HG02623 (cell line): ENCODE measurements at regions not wholly inside any gene's neighbourhood (a gene's known extent, or its start where the extent isn't known, plus 50 kb on each side); places are given as distances from the start of the nearest gene placed in this dataset.
"Not testable (repeated sequence)": the region's sequence is repeated elsewhere in the genome, so short reads cannot be mapped to it uniquely, and the experiment has no call there.

ENCODE experiments used
- ATAC-seq: cut with Tn5 transposase; IDR thresholded peaks from one replicate; pipeline ENCODE4 v1.9.1; 2021; ENCODE audit warnings: moderate library complexity; ENCODE audit not compliant: unreplicated experiment

DNA sequence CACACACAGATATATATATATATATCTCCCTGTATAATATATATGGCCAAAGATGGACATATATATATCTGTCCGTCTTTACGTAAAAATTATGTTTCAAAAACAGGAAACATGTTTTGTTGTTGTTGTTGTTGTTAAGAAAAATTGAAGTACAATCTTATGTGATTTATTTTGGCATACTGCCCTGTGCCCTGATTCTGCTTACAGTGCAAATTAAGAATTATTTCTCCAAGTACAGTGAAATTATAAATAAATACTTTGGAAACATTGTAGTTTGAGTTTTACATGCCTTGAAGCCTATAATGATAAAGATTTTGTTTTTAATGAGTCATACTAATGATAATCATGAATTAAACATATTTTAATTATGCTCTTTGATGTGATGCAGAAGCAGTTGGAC, 994.9 kb downstream of the DIPK2A start:
- ATAC-seq: no peak

DNA sequence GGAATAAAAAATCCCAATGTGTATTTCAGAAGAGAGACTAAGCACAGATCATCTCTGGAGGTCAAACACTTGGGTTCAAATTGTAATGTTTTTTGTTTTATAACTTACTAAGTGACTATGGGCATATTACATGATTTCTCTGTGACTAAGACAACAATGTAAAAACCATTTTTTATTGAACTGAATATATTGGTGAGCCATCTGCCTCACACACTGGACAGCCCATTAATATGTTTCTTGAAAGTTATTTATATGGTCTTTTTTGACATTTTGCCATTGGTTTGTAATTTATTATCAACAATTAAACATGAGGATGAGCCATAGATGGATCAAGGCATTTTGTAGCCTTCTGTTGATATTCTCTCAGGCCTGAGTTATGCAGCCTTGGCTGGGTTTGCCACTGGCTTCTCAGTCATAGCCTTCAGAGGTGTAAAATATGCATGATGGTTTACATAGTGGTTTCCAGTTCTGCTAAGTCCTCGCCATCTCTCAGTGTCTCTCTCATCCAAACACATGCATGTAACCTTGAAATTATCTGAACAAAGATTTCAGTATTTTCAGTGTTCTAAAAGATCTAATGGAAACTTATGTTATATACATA, 997.2 kb downstream of the DIPK2A start:
- ATAC-seq: no peak

DNA sequence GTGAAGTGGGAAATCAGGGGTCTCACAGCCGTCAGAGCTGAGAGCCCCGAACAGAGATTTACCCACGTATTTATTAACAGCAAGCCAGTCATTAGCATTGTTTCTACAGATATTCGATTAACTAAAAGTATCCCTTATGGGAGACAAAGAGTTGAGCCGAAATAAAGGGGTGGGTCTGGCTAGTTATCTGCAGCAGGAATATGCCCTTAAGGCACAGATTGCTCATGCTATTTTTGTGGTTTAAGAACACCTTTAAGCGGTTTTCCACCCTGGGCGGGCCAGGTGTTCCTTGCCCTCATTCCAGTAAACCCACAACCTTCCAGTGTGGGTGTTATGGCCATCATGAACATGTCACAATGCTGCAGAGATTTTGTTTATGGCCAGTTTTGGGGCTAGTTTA, 1012.9 kb downstream of the DIPK2A start:
- ATAC-seq: not testable (repeated sequence)

DNA sequence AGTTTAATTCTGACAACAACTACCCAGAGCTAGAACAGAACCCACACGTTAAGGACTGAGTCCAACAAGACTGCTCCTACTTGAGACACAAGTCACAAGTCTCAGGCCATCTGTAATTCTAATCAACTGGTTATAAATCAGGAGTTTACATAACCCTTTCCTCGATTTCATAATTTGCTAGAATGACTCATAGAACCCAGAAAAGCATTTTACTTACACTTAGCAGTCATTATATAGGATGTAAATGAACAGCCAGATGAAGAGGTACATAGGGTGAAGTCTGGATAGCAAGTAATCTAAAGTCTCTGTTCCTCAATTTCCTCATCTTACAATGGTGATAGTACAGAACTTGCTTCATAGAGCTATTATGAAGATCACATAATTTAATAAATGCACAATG, 1018.2 kb downstream of the DIPK2A start:
- no peak for ATAC-seq

DNA sequence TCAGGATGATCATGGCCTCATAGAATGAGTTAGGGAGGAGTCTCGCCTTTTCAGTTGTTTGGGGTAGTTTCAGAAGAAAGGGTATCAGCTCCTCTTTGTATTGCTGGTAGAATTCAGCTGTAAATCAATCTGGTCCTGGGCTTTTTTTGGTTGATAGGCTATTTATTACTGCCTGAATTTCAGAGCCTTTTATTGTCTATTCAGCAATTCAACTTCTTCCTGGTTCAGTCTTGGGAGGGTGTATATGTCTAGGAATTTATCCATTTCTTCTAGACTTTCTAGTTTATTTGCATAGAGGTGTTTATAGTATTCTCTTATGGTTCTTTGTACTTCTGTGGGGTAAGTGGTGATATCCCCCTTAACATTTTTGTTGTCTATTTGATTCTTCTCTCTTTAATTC, 1024.2 kb downstream of the DIPK2A start:
- ATAC-seq: no peak

DNA sequence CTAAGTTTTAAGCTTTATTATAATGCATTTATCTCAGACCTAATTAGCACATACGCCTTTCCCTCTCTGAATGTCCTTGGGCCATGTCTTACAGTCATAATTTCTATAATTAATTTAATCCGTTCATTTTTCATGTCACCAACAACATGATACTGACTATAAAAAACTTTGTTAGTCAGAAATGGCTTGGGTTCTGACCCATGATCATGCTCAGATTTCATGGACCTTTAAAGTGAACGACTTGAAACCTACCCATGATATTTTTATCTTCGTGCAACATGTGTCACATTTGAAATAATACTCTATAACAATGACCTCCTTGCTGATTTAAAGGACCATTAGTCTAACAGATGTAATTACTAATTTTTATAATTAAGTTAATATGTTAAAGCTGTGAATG, 1033.8 kb downstream of the DIPK2A start:
- ATAC-seq: no peak

DNA sequence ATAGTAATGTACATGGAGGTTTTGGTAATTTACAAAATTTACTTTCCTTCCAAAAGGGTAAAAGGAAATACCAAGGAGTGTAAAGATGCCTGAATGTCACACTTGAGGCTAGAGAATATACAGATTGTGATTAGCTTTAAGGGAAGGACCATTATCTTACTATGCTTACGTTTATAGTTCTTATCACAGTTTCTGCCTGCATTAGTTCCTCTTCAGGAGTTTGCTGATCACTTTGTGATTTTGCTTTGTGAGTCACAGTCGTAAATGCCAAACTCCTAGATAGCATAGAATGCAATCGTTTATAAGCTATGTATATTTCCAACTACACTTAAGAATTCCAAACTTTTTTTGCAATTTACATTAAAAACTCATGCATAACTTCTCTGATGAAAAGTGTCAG, 1034.6 kb downstream of the DIPK2A start:
- ATAC-seq: no peak

DNA sequence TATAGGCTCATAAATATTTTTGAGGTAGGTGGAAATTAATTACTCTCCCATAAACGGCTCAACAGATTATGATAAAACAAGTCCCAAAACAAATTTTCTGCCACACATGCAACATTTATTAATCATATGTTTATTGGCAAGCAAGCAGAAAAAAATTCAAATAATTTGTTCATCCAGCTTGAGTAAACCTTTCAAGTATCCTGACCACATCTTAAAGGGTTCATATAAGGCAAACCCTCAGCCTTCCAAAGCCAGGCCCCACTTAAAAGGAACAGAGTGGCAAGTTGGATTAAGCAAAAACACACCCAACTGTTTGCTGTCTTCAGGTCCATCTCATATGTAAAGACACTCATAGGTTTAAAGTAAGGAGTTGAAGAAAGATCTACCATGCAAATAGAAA, 1042.3 kb downstream of the DIPK2A start:
- no peak for ATAC-seq

DNA sequence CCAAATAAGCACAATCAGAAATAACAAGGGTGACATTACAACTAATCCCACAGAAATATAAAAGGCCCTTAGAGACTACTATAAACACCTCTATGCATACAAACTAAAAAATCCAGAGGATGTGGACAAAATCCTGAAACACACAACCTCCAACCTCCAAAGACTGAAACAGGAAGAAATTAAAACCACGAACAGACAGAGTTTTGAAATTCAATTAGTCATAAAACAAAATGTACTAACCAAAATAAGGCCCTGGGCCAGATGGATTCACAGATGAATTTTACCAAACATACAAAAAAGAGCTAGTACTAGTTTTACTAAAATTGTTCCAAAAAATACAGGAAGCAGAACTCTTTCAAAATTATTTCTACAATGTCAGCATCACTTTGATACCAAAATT, 1043.6 kb downstream of the DIPK2A start:
- ATAC-seq: no peak

DNA sequence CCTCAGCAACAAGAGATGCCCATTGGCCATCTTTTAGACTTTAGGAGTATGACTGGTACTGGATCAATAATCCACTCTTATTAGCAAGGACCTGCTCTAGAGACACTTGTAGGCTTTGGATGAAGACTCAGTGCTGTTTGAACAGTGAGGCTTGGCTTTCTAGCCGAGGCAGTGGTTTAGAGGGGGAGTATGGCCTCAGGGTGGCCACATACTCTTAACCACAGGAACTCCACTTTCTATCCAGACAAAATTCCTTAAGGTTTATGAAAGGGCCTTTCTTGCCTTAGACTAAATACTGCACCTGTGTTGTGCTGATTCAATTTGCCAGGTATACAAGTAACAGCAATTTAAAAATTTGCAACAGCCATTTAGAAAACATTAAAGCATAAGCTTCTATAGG, 1046.3 kb downstream of the DIPK2A start:
- ATAC-seq: no peak

DNA sequence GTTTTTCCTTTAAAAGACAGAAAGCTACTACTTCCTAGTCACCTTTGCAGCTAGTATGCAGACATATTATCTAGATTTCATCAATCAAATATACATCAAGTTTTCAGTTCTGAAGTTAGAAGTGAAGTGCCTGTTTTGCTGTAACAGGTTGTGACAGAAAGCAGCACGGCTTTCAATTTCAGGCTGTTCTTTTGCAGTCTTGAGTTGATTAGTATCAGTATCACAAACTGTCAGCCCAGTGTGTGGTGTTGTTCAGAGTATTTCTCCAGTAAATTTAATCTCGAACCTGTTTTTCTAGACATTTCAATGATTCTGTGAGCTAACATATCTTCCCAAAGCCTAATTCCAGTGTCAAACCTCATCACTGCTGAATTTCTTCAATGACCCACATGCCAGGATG, 1050.8 kb downstream of the DIPK2A start:
- ATAC-seq: no peak

DNA sequence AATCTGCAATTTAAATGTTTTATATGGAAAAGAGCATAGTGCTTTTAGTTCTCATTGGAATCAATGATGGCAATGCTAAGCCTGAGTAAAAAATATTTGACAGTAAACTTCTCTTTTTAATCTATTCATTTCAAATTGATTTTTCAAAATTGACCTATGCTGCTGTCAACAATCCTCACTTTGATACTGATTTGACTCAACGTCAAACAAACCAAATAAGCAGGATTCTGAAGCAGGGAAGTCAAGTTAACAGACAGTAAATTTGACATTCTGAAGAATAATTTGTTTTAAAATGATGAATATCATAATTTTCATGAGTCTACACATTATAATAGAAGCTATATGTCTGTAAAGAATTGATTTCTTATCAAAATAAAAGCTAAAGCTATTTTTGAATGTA, 1053.1 kb downstream of the DIPK2A start:
- no peak for ATAC-seq

DNA sequence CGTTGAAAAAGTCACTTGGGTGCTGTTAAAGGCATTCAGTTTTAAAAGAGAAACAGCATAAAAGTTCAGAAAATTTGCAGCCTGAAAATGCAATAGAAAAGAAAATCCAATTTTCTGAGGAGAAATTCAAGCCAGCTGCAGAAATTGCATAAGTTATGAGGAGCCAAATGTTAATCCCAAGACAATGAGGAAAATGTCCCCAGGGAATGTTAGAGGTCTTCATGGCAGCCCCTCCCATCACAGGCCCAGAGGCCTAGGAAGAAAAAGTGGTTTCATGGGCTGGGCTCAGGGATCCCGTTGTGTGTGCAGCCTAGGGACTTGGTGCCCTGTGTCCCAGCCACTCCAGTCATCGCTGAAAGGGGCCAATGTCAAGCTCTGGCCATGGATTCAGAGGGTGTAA, 1055.6 kb downstream of the DIPK2A start:
- not testable (repeated sequence) for ATAC-seq

DNA sequence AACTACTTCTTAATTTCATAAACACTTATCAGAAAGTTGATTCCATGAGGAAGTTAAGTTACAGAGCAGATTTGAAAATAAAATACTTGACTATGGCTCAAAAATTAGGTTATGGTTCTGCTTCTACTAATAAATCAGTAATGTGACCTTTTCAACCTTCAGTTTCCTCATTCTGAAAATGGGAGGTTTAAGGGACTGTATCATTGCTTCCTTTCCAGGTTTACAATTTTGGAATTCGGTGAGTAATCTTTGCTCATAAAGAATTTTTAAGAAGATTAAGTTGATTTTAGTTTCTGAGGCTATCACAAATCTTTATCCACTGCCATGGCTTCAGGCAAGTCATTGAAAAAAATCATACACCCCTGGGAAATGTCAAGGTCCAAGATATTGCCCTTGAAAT, 1061.2 kb downstream of the DIPK2A start:
- ATAC-seq: no peak

DNA sequence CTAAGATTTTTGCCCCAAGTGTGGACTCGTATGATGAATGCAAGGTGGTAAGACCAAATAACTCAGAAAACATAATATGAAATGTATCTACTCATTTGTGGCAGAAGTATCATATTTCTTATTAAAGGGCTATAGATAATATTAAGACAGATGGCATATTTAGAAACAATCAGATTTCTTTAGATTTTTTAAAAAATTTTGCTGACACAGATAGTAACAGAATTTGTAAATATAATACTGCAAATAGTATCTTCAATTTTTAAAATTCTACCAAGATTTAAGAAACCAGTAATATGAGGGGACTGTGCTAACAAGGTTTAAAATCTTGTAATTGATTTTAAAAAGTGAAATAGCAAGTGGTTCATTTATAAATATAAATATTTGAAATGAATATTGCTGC, 1064.1 kb downstream of the DIPK2A start:
- ATAC-seq: no peak

DNA sequence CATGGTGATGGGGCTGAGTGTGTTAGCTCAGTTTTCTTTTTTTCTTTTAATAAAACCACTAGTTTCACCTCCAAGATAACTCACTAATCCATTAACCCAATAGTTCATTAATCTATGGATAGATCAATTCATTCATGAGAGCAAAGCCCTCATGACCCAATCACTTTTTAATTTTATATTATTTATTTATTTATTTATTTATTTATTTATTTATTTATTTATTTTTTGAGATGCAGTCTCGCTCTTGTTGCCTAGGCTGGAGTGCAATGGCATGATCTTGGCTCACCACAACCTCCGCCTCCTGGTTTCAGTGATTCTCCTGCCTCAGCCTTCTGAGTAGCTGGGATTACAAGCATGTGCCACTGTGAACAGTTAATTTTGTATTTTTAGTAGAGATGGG, 1082.4 kb downstream of the DIPK2A start:
- not testable (repeated sequence) for ATAC-seq

DNA sequence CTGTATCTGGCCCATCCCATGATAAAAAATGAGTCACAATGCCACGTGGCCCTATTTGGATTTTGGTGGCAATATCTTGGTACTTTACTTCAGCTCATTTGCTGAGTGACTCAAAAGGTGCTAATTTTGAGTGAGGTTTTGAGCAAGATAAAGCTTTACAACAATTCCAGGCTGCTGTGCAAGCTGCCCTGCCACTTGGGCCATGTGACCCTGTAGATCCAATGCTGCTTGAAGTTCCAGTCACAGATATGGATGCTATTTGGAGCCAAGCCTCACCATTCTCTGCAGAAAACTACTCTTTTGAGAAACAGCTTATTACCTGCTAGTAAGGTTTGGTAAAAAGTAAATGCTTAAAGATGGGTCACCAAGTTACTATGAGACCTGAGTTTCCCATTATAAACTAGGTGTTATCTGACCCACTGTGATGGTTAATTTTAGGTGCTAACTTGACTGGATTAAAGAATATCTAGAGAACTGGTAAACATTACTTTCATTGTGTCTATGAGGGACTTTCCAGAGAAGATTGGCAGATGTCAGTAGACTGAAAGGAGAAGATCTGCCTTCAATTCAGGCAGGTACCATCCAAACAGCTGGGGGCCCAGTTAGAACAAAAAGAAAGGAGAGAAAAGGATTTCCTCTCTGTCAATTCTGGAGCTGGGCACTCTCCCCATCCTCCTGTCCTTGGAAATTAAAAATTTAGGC, 1083.9 kb downstream of the DIPK2A start:
- ATAC-seq: peak; percentile 57

DNA sequence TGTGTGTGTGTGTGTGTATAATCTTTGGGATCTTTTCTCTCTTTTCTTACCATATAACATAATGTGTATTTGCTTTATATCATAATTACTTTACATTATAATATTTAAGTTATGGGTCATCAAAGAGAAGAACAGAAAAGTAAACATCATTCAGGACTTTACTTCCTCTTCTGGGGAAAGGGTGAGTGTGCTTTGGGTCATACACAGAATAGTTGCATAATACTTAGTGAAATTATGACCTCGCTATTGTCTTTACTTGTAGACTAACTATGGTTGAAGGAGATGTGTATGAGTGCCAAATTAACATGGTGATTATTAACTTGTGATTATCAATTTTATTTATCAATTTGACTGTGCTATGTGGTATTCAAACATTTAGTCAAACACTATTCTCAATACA, 1086.9 kb downstream of the DIPK2A start:
- no peak for ATAC-seq

DNA sequence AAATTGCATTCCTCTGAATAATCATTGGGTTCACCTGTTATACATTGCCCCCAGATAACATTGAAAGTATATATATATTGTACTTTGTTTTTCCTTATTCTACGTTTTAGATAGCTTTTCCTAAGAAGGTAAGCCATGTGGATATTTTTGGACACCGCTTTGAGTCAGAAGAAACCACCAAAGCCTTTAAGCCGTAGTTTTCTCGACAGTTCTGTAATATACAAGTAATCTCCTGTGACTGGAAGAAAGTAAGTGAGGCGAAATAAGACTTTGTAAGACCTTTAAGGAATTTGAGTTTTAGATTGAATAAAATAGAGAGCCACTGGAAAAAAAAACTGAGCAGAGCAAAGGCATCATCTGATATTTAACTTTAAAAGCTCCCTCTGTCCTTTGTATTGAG, 1092.0 kb downstream of the DIPK2A start:
- no peak for ATAC-seq

DNA sequence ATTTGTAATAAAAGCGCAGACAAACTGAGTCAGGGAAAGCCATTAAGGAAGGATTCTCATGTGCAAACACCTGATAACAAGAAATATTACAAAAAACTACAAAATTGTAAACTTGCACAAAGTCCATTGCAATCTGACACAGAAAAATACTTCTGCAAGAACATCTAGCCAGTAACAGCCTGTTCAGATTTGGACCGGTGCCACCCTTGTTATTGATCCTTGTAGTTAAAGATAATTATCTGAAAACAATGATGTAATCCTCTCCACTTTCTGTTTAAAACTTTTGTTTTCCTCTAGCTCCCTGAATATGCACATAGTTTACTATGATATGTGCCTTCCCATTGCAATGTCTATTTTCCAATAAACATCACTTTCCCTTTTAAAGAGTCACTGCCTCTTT, 1090.2 kb downstream of the PLOD2 start:
- no peak for ATAC-seq

DNA sequence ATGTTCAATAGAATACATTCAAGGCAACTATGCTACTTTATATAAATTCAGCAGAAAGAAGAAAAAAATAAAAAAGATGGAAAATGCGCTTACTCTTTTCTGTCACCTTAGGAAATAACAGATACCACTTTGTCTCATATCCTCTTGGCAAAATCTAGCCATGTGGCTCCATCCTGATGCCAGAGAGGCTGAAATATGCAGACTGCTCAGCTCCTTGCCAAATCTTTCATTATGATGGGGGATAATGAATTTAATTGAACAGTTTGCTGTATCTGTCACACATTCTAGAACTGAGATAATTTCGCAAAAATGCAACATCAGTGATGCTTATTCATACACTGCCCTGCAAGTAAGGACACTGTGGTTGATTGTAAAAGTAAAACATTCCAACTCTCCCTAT, 1081.5 kb downstream of the PLOD2 start:
- ATAC-seq: no peak

DNA sequence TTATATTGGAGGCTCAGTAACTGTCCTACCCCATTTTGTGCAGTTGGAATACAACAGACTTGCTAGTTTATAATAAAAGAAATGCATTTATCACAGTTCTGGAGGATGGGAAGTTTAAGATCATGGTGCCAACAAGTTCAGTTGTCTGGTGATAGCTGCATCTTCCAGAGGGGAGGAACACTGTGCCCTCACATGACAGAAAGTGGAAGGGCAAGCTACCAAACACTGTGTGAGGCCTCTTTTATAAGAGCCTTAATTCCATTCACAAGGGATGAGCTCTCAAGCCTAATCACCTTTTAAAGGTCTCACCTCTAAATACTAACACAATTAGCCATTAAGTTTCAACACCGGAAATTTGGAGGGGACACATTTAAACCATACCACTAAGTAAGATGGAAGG, 1073.9 kb downstream of the PLOD2 start:
- no peak for ATAC-seq

DNA sequence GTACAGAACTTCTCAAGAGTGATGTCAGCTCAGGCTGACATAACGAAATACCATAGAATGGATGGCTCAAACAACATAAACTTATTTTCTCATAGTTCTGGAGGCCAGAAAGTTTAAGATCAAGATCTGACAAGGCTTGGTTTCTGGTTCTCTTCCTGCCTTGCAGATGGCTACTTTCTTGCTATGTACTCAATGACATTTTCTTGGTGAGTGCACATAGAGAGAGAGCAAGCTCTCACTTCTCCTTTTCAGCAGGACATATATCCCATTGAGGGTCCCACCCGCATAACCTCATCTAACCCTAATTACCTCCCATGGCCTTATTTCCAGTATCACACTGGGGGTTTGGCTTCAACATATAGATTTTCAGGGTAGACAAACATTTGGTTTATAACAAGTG, 1072.1 kb downstream of the PLOD2 start:
- ATAC-seq: no peak
